OCI-LY1 (cell line): ENCODE measurements at regions not wholly inside any gene's neighbourhood (a gene's known extent, or its start where the extent isn't known, plus 50 kb on each side); places are given as distances from the start of the nearest gene placed in this dataset.

Experiments used
- H2AFZ ChIP-seq: fragments of 200-600 bp; sonication (generic), shearing (Covaris generic); 2 replicates; pipeline ENCODE4 v1.6.0; 2014; ENCODE audit warnings: antibody characterized with exemption, mild to moderate bottlenecking, low read length
- H3F3A ChIP-seq: fragments of 200-600 bp; sonication (generic), shearing (Covaris generic); 2 replicates; pipeline ENCODE4 v1.6.0; 2014; ENCODE audit warnings: mild to moderate bottlenecking, antibody characterized with exemption, low read length, moderate library complexity; ENCODE audit not compliant: insufficient read depth
- H3K27ac ChIP-seq: fragments of 200-600 bp; sonication (generic); 2 replicates; pipeline ENCODE4 v1.5.1; 2014; ENCODE audit warnings: low read length, mixed run types, mild to moderate bottlenecking, low read depth; ENCODE audit not compliant: poor library complexity, severe bottlenecking
- H3K27me3 ChIP-seq: fragments of 200-600 bp; sonication (generic); 2 replicates; pipeline ENCODE4 v1.6.0; 2014; ENCODE audit warnings: antibody characterized with exemption, mild to moderate bottlenecking, low read length, moderate library complexity; ENCODE audit not compliant: insufficient read depth
- H3K36me3 ChIP-seq: fragments of 200-600 bp; sonication (generic); 2 replicates; pipeline ENCODE4 v1.6.1; 2014; ENCODE audit warnings: mild to moderate bottlenecking, antibody characterized with exemption, low read length, moderate library complexity, mixed read lengths; ENCODE audit not compliant: insufficient read depth
- H3K4me1 ChIP-seq: fragments of 200-600 bp; sonication (generic); 2 replicates; pipeline ENCODE4 v1.5.1; 2014; ENCODE audit warnings: mild to moderate bottlenecking, low read length, moderate library complexity; ENCODE audit not compliant: insufficient read depth, severe bottlenecking
- H3K4me2 ChIP-seq: fragments of 200-600 bp; sonication (generic), shearing (Covaris generic); 2 replicates; pipeline ENCODE4 v1.6.1; 2014; ENCODE audit warnings: low read length
- H3K4me3 ChIP-seq: fragments of 200-600 bp; sonication (generic); 2 replicates; pipeline ENCODE4 v1.5.1; 2014; ENCODE audit warnings: low read length, low read depth, mild to moderate bottlenecking, mixed read lengths; ENCODE audit not compliant: poor library complexity, severe bottlenecking
- H3K79me2 ChIP-seq: fragments of 200-600 bp; shearing (Covaris generic); 2 replicates; pipeline ENCODE4 v1.6.1; 2016; ENCODE audit warnings: mixed run types, low read length, mixed read lengths; ENCODE audit not compliant: insufficient read depth
- H3K9ac ChIP-seq: fragments of 200-600 bp; sonication (generic), shearing (Covaris generic); 2 replicates; pipeline ENCODE4 v1.6.1; 2014; ENCODE audit warnings: mild to moderate bottlenecking, low read length, mixed read lengths
- H3K9me2 ChIP-seq: fragments of 200-600 bp; sonication (generic), shearing (Covaris generic); 2 replicates; pipeline ENCODE4 v1.6.1; 2014; ENCODE audit warnings: low read depth, mild to moderate bottlenecking, low read length, mixed read lengths
- H3K9me3 ChIP-seq: fragments of 200-600 bp; shearing (Covaris generic); 2 replicates; pipeline ENCODE4 v1.6.1; 2014; ENCODE audit warnings: low read length, mixed read lengths
- H4K20me1 ChIP-seq: fragments of 200-600 bp; sonication (generic), shearing (Covaris generic); 2 replicates; pipeline ENCODE4 v1.6.0; 2016; ENCODE audit warnings: mild to moderate bottlenecking, low read length; ENCODE audit not compliant: insufficient read depth
- EZH2 ChIP-seq: fragments of 200-600 bp; sonication (generic), shearing (Covaris generic); IDR thresholded peaks from 2 replicates; pipeline ENCODE4 v1.8.0; 2017; ENCODE audit warnings: borderline replicate concordance, mixed run types, mild to moderate bottlenecking, antibody characterized with exemption, low read length, moderate library complexity, mixed read lengths
- TF ChIP-seq, protein P1 (sequence below): fragments of 200-600 bp; sonication (generic), shearing (Covaris generic); IDR thresholded peaks from 2 replicates; pipeline ENCODE4 v1.5.1; 2017; ENCODE audit warnings: mild to moderate bottlenecking, antibody characterized with exemption, low read length, moderate library complexity, mixed read lengths

DNA sequence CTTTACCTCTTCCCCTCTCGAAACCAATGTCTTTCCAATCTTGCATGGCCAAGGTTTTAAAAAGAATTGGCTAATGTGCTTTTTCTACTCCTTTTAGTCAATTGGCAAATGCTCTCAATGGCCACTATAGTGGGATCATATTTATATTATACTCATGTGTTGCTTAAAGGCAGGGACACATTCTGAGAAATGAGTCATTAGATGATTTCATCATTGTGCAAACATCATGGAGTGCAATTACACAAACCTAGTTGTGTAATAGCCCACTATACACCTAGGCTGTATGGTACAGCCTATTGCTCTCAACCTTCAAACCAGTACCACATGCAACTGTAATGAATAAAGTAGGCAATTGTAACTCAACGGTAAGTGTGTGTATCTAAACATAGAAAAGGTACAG lies 180.9 kb downstream of the HS3ST3A1 start:
- Histone ChIP-seq H3K4me3 (no peak overlapping the region), H3K36me3 (no peaks in the 10 kb centered on the region), H3K27ac (no peak overlapping the region), H3K27me3 (no peaks in the 10 kb centered on the region), H3K4me1 (no peaks in the 10 kb centered on the region), H3K9ac (no peak overlapping the region), H3F3A (no peaks in the 10 kb centered on the region), H3K9me2 (no peaks in the 10 kb centered on the region), H2AFZ (no peak overlapping the region), H3K9me3 (no peaks in the 10 kb centered on the region), H3K79me2 (no peaks in the 10 kb centered on the region), H3K4me2 (no peak overlapping the region), H4K20me1 (no peaks in the 10 kb centered on the region)
- TF ChIP-seq EZH2 = no peak
- TF ChIP-seq, protein P1, sequence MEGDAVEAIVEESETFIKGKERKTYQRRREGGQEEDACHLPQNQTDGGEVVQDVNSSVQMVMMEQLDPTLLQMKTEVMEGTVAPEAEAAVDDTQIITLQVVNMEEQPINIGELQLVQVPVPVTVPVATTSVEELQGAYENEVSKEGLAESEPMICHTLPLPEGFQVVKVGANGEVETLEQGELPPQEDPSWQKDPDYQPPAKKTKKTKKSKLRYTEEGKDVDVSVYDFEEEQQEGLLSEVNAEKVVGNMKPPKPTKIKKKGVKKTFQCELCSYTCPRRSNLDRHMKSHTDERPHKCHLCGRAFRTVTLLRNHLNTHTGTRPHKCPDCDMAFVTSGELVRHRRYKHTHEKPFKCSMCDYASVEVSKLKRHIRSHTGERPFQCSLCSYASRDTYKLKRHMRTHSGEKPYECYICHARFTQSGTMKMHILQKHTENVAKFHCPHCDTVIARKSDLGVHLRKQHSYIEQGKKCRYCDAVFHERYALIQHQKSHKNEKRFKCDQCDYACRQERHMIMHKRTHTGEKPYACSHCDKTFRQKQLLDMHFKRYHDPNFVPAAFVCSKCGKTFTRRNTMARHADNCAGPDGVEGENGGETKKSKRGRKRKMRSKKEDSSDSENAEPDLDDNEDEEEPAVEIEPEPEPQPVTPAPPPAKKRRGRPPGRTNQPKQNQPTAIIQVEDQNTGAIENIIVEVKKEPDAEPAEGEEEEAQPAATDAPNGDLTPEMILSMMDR = no peak

DNA sequence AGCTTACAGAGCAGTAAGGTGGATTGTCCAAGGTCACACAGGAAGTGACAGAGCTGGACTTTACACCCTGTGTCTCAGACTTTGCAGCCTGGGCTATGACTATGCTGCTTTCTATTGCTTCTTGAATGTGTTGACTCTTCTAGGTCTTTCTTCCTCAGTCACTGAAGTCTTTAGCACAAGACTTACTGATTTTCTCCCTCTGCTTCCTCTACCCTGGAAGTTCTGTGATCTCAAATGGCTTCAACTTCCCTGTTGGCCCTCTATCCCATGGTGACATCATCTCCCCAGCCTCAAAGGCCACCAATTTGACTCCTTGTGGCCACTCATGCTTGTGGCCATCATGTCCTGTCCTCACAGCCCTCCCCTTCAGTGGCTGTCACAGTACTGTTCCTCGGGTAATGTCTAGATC lies 181.3 kb downstream of the HS3ST3A1 start:
- H4K20me1 ChIP-seq = no peaks in the 10 kb centered on the region
- H3K9ac ChIP-seq = no peak overlapping the region
- H3F3A ChIP-seq = no peaks in the 10 kb centered on the region
- no peak overlapping the region for H3K4me3 ChIP-seq
- no peak overlapping the region for H2AFZ ChIP-seq
- no peak for TF ChIP-seq EZH2
- TF ChIP-seq, protein P1 = no peak
- no peaks in the 10 kb centered on the region for H3K9me2 ChIP-seq
- H3K79me2 ChIP-seq = no peaks in the 10 kb centered on the region
- no peaks in the 10 kb centered on the region for H3K9me3 ChIP-seq
- no peak overlapping the region for H3K27ac ChIP-seq
- no peaks in the 10 kb centered on the region for H3K4me1 ChIP-seq
- no peaks in the 10 kb centered on the region for H3K36me3 ChIP-seq
- no peak overlapping the region for H3K4me2 ChIP-seq
- no peaks in the 10 kb centered on the region for H3K27me3 ChIP-seq

DNA sequence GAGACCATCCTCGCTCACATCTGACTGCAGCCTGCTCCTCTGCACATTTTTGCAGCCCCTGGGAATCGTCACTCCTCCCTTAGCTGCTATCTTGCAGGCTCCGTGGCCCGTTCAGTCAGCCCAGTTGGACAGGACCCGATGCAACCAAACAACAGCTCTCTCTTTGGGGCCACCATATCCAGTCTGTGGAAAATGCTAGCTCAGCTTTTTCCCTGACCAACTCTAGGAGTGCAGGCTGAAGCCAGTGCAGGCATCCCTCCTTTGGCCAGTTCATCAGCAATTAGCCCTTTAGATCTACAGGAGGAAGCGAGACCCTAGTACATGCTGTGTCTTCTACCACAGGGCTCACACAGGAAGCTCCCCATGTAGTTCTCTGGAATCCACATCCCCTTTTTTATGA lies 182.1 kb downstream of the HS3ST3A1 start:
- Histone ChIP-seq H3K9me3 (no peaks in the 10 kb centered on the region), H3K27me3 (no peaks in the 10 kb centered on the region), H3K9me2 (no peaks in the 10 kb centered on the region), H3K27ac (no peak overlapping the region), H3K4me1 (no peaks in the 10 kb centered on the region), H3K4me3 (no peak overlapping the region), H4K20me1 (no peaks in the 10 kb centered on the region), H3K79me2 (no peaks in the 10 kb centered on the region), H3F3A (no peaks in the 10 kb centered on the region), H3K9ac (no peak overlapping the region), H3K36me3 (no peaks in the 10 kb centered on the region), H2AFZ (no peak overlapping the region), H3K4me2 (no peak overlapping the region)
- no peak for TF ChIP-seq EZH2
- TF ChIP-seq, protein P1 = no peak
